ENCODE measurements at regions not wholly inside any gene's neighbourhood (a gene's known extent, or its start where the extent isn't known, plus 50 kb on each side); places are given as distances from the start of the nearest gene placed in this dataset.

- intact Hi-C loops (cut with DNase I; ENCODE audit: low total_unique reads), result no loop called here
- H3K4me3 ChIP-seq, result no peak overlapping the region
- TF ChIP-seq POLR2A (IDR thresholded peaks at IDR 0.05), result no peak
- TF ChIP-seq, protein P1, sequence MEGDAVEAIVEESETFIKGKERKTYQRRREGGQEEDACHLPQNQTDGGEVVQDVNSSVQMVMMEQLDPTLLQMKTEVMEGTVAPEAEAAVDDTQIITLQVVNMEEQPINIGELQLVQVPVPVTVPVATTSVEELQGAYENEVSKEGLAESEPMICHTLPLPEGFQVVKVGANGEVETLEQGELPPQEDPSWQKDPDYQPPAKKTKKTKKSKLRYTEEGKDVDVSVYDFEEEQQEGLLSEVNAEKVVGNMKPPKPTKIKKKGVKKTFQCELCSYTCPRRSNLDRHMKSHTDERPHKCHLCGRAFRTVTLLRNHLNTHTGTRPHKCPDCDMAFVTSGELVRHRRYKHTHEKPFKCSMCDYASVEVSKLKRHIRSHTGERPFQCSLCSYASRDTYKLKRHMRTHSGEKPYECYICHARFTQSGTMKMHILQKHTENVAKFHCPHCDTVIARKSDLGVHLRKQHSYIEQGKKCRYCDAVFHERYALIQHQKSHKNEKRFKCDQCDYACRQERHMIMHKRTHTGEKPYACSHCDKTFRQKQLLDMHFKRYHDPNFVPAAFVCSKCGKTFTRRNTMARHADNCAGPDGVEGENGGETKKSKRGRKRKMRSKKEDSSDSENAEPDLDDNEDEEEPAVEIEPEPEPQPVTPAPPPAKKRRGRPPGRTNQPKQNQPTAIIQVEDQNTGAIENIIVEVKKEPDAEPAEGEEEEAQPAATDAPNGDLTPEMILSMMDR (IDR thresholded peaks at IDR 0.05), result no peak
- H3K27ac ChIP-seq, result no peak overlapping the region
- no peak for DNase-seq
- H3K9me3 ChIP-seq, result no peaks in the 10 kb centered on the region
- H3K4me1 ChIP-seq, result no peaks in the 10 kb centered on the region
- no peaks in the 10 kb centered on the region for H3K36me3 ChIP-seq
- H3K27me3 ChIP-seq, result no peaks in the 10 kb centered on the region
These were observed 480.2 kb upstream of the C1orf87 start for GRCh38 chr1:60553730-60554129.

DNA sequence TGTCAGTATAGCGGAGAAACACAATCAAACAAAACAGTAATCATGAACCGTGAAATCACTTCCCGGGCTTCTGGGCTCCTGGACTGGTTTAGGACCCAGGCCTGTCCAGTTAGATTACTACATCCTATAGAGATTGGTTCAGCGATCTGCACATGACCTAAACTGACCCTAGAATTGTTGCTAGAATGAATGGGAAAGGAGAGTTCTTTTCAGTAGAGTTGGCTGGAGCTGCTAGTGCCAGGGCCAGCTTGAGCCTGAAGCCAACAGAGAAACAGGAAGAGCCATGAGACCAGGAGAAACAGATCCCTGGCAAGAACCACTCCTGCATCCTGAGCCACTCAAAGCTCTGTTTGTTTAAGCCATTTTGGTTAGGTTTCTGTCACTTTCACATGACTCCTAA, 474.3 kb upstream of the C1orf87 start:
- DNase-seq, result no peak
- Histone ChIP-seq H3K9me3 (no peaks in the 10 kb centered on the region), H3K36me3 (no peaks in the 10 kb centered on the region), H3K27me3 (no peaks in the 10 kb centered on the region), H3K4me3 (no peak overlapping the region), H3K27ac (no peak overlapping the region), H3K4me1 (no peaks in the 10 kb centered on the region)
- TF ChIP-seq, protein P1 (IDR thresholded peaks at IDR 0.05), result no peak
- TF ChIP-seq POLR2A (IDR thresholded peaks at IDR 0.05), result no peak
- intact Hi-C loops (cut with DNase I; ENCODE audit: low total_unique reads), result no loop called here

- H3K27ac ChIP-seq, result no peak overlapping the region
These were observed 468.4 kb upstream of the C1orf87 start for GRCh38 chr1:60541831-60542532.

DNA sequence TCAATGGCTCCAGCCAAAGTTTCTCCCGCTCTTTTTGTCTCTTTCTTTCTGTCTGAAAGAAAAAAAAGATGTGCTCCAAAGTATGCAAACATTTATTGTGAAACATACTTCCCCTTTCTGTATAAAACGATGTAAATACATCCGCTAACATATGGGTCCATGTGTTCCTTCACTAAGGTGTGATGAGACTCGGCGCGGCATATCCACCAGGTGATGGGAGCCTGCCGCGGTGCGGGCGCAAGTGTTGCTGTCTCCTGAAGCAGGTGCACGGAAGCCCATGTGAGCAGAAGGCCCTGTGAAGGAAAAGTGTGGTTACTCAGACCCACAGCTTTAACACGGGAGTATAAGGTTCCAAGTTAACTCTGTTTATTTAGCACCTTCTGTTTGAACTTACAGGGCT, 466.6 kb upstream of the C1orf87 start:
- Histone ChIP-seq H3K9me3 (no peaks in the 10 kb centered on the region), H3K4me3 (no peak overlapping the region), H3K36me3 (no peaks in the 10 kb centered on the region), H3K27ac (no peak overlapping the region), H3K27me3 (no peaks in the 10 kb centered on the region), H3K4me1 (no peaks in the 10 kb centered on the region)
- DNase-seq, result no peak
- TF ChIP-seq, protein P1 (IDR thresholded peaks at IDR 0.05), result no peak
- TF ChIP-seq POLR2A (IDR thresholded peaks at IDR 0.05), result no peak
- intact Hi-C loops (cut with DNase I; ENCODE audit: low total_unique reads), result no loop called here

More at GRCh38 chr1:60541831-60542532, 468.4 kb upstream of the C1orf87 start:
- H3K9me3 ChIP-seq, result no peaks in the 10 kb centered on the region
- intact Hi-C loops (cut with DNase I; ENCODE audit: low total_unique reads), result no loop called here
- no peak overlapping the region for H3K4me3 ChIP-seq
- H3K36me3 ChIP-seq, result no peaks in the 10 kb centered on the region
- no peak for DNase-seq
- no peak for TF ChIP-seq POLR2A (IDR thresholded peaks at IDR 0.05)
- TF ChIP-seq, protein P1 (IDR thresholded peaks at IDR 0.05), result no peak
- no peaks in the 10 kb centered on the region for H3K27me3 ChIP-seq
- no peaks in the 10 kb centered on the region for H3K4me1 ChIP-seq

DNA sequence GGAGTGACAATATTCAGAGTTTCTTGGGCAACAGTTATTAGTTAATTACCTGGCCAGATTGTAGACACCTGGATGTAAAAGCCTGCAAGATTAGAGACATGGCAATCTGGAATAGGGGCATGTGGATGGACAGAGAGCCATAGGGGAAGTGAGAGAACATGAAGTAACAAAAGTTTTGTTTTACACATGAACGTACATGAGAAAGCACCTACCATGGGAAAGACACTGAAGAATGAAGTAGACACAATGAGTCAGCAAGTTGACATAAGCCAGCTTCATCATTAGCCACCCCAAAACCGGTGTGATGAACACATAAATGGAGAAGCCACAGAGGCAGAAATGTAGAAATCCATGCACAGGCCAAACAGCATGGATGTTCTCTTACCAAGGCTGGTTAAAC, 462.1 kb upstream of the C1orf87 start:
- H3K4me1 ChIP-seq, result no peaks in the 10 kb centered on the region
- H3K9me3 ChIP-seq, result no peaks in the 10 kb centered on the region
- H3K27me3 ChIP-seq, result no peaks in the 10 kb centered on the region
- intact Hi-C loops (cut with DNase I; ENCODE audit: low total_unique reads), result no loop called here
- no peaks in the 10 kb centered on the region for H3K36me3 ChIP-seq
- no peak for TF ChIP-seq POLR2A (IDR thresholded peaks at IDR 0.05)
- TF ChIP-seq, protein P1 (IDR thresholded peaks at IDR 0.05), result no peak
- no peak for DNase-seq
- H3K4me3 ChIP-seq, result no peak overlapping the region
- no peak overlapping the region for H3K27ac ChIP-seq
